EL (cell line): ENCODE measurements at regions not wholly inside any gene's neighbourhood (a gene's known extent, or its start where the extent isn't known, plus 50 kb on each side); places are given as distances from the start of the nearest gene placed in this dataset.
A peak's percentile ranks its signal among the peaks of the same experiment; 100 is the strongest.

Experiments used
- DNase-seq: peaks from one replicate; pipeline ENCODE4 v3.0.0-alpha.2; 2016

- DNase-seq, result no peak
Observed at GRCh38 chr2:160924936-160925353, 235.3 kb upstream of the TANK start.

- no peak for DNase-seq
Observed at GRCh38 chr2:160925956-160926355, 234.3 kb upstream of the TANK start.

- DNase-seq, result no peak
Observed at GRCh38 chr2:160927324-160927723, 232.9 kb upstream of the TANK start.

GRCh38 chr2:160928854-160929301 lies 231.3 kb upstream of the TANK start:
- DNase-seq, result peak; percentile 33

GRCh38 chr2:160931531-160931930 lies 228.7 kb upstream of the TANK start:
- no peak for DNase-seq

- DNase-seq, result peak; percentile 60
Observed at GRCh38 chr2:160932960-160933359, 227.3 kb upstream of the TANK start.

- DNase-seq, result no peak
Observed at GRCh38 chr2:160934263-160934662, 226.0 kb upstream of the TANK start.

GRCh38 chr2:160934991-160935390 lies 225.2 kb upstream of the TANK start:
- DNase-seq, result no peak

- no peak for DNase-seq
Observed at GRCh38 chr2:160936044-160936806, 224.0 kb upstream of the TANK start.

- no peak for DNase-seq
Observed at GRCh38 chr2:160940271-160940670, 220.0 kb upstream of the TANK start.

- DNase-seq, result no peak
Observed at GRCh38 chr2:160940699-160941098, 219.5 kb upstream of the TANK start.

GRCh38 chr2:160941290-160941846 lies 218.9 kb upstream of the TANK start:
- DNase-seq, result no peak

- DNase-seq, result no peak
Observed at GRCh38 chr2:160942476-160943142, 217.6 kb upstream of the TANK start.

GRCh38 chr2:160943414-160943813 lies 216.8 kb upstream of the TANK start:
- no peak for DNase-seq

GRCh38 chr2:160952464-160953254 lies 207.6 kb upstream of the TANK start:
- DNase-seq, result no peak

- no peak for DNase-seq
Observed at GRCh38 chr2:160955578-160955977, 204.7 kb upstream of the TANK start.

GRCh38 chr2:160956243-160956802 lies 203.9 kb upstream of the TANK start:
- no peak for DNase-seq

GRCh38 chr2:160963957-160964356 lies 196.3 kb upstream of the TANK start:
- DNase-seq, result no peak

- DNase-seq, result no peak
Observed at GRCh38 chr2:160967523-160967922, 192.7 kb upstream of the TANK start.

- DNase-seq, result no peak
Observed at GRCh38 chr2:160968183-160968582, 192.0 kb upstream of the TANK start.

- DNase-seq, result peak; percentile 82
Observed at GRCh38 chr2:160970052-160970965, 189.9 kb upstream of the TANK start.

- no peak for DNase-seq
Observed at GRCh38 chr2:160973991-160974390, 186.2 kb upstream of the TANK start.
